UCSD-AML1 (cell line): ENCODE measurements at regions not wholly inside any gene's neighbourhood (a gene's known extent, or its start where the extent isn't known, plus 50 kb on each side); places are given as distances from the start of the nearest gene placed in this dataset.

Experiments
- DNase-seq: peaks from one replicate; lab custom pipeline; 2025; ENCODE audit not compliant: unreplicated experiment; lab: John Stamatoyannopoulos, UW

GRCh38 chr2:219949053-219949452, 321.6 kb downstream of the SLC4A3 start:
- DNase-seq: no peak

- DNase-seq: no peak
Measured at GRCh38 chr2:219951099-219951498, 323.7 kb downstream of the SLC4A3 start.

- no peak for DNase-seq
Measured at GRCh38 chr2:219954331-219954730, 326.9 kb downstream of the SLC4A3 start.

GRCh38 chr2:219957820-219958219, 330.4 kb downstream of the SLC4A3 start:
- DNase-seq: no peak

GRCh38 chr2:219958941-219959340, 331.5 kb downstream of the SLC4A3 start:
- DNase-seq: no peak

GRCh38 chr2:219959471-219959870, 332.0 kb downstream of the SLC4A3 start:
- no peak for DNase-seq

GRCh38 chr2:219961947-219962498, 334.6 kb downstream of the SLC4A3 start:
- DNase-seq: no peak

GRCh38 chr2:219962801-219963200, 335.4 kb downstream of the SLC4A3 start:
- DNase-seq: no peak

GRCh38 chr2:219965287-219966194, 338.1 kb downstream of the SLC4A3 start:
- DNase-seq: no peak

- no peak for DNase-seq
Measured at GRCh38 chr2:219967247-219968245, 340.1 kb downstream of the SLC4A3 start.

GRCh38 chr2:219968685-219969345, 341.4 kb downstream of the SLC4A3 start:
- DNase-seq: no peak

GRCh38 chr2:219969508-219969907, 342.1 kb downstream of the SLC4A3 start:
- no peak for DNase-seq

GRCh38 chr2:219973136-219973535, 345.7 kb downstream of the SLC4A3 start:
- no peak for DNase-seq

- DNase-seq: no peak
Measured at GRCh38 chr2:219976871-219977270, 349.4 kb downstream of the SLC4A3 start.

- no peak for DNase-seq
Measured at GRCh38 chr2:219980638-219981037, 353.2 kb downstream of the SLC4A3 start.

- no peak for DNase-seq
Measured at GRCh38 chr2:219983836-219984235, 356.4 kb downstream of the SLC4A3 start.

- no peak for DNase-seq
Measured at GRCh38 chr2:219985017-219985416, 357.6 kb downstream of the SLC4A3 start.

GRCh38 chr2:219987830-219988229, 360.4 kb downstream of the SLC4A3 start:
- no peak for DNase-seq

GRCh38 chr2:219989744-219990143, 362.3 kb downstream of the SLC4A3 start:
- DNase-seq: no peak

- DNase-seq: no peak
Measured at GRCh38 chr2:219991116-219991515, 363.7 kb downstream of the SLC4A3 start.

GRCh38 chr2:219995399-219995798, 368.0 kb downstream of the SLC4A3 start:
- no peak for DNase-seq
